ENCODE measurements at regions not wholly inside any gene's neighbourhood (a gene's known extent, or its start where the extent isn't known, plus 50 kb on each side); places are given as distances from the start of the nearest gene placed in this dataset.
"Not testable (repeated sequence)": the region's sequence is repeated elsewhere in the genome, so short reads cannot be mapped to it uniquely, and the experiment has no call there.

DNA sequence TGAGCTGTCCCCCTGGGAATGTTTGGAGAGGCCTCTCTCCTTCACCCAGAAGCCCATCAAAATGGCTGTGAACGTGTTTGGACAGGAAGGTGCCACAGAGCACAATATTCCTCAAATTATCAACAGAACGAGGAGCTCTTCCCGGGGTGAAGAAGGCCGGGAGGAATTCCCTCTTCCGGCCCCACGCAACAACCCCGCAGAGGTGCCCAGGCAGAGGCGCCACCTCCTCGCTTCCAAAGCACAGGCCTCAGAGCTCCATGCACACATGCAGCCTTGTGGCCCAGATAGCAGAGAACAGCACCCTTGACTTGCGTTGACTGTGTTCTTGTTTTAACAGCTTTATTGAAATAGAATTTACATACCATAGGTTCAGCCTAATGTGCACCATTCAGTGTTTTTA is 152.5 kb upstream of the SALL3 start:
- no peaks in the 10 kb centered on the region for H3K36me3 ChIP-seq
- peaks cover 11% of the 10 kb centered on the region for H3K27me3 ChIP-seq
- H3K9me3 ChIP-seq: no peaks in the 10 kb centered on the region
- no peak for DNase-seq
- H3K4me3 ChIP-seq: no peak overlapping the region

- no peak for DNase-seq
- Histone ChIP-seq H3K4me3 (no peak overlapping the region), H3K9me3 (no peaks in the 10 kb centered on the region), H3K36me3 (no peaks in the 10 kb centered on the region), H3K27me3 (peaks cover 7% of the 10 kb centered on the region)
Observed at GRCh38 chr18:78828131-78828530, 151.5 kb upstream of the SALL3 start.

DNA sequence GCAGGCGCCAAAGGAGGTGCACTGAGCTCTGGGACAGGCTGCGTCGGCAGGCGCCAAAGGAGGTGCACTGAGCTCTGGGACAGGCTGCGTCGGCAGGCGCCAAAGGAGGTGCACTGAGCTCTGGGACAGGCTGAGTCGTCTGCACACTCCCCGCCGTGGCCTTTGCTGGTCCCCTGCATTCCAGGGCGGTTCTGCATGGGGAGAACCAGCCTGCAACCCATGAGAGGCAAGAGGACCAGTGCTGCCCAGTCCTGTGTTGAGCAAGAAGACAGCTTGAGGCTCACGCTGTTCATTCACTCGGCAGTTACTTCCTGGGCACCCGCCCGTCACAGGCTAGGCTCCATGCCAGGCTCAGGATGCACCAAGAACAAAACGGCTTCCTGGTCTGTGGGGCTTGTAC is 150.6 kb upstream of the SALL3 start:
- H3K9me3 ChIP-seq, H3K27me3 ChIP-seq: not testable (repeated sequence)

DNA sequence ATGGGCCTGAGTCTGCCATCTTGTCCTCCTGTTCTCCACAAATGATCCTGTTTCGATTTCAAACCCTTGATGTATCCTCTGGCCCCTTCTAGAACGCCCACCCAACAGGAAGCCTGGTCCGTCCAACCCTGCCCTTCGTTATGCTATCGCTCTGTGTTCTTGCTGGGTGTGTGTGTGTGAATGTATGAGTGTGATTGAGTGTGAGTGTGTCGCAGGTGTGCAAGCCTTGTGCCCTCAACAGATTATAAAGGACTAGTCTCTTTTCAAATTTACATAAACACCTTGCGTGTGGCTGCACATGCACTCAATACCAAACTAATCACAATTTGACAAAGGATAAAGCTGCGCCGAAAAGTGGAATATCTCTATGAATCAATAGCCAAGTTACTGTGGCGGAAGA is 149.5 kb upstream of the SALL3 start:
- Histone ChIP-seq H3K27me3 (no peaks in the 10 kb centered on the region), H3K36me3 (no peaks in the 10 kb centered on the region), H3K4me3 (no peak overlapping the region), H3K9me3 (no peaks in the 10 kb centered on the region)
- no peak for DNase-seq

More for the DNA sequence above, 150.6 kb upstream of the SALL3 start:
- H3K4me3 ChIP-seq, H3K36me3 ChIP-seq, DNase-seq: not testable (repeated sequence)

DNA sequence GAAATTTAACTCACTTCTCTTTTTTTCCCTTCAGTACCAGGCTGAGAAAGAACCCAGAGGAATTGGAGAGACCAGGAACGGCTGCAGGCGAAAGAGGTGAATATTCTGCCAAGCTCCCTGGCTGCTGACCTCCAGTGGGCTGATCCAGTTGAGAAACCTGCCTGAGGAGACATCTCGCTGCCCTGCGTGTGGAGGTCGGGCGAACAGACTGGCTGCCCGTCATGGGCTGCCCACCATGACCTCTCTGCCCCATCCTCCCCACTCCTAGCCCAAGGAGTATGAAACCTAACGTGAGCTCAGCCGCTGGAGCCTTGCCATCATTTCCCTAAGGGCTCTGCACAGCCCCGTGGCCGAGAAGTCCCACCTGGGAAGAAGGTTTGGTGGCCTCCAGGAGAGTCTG is 148.8 kb upstream of the SALL3 start:
- DNase-seq: no peak
- Histone ChIP-seq H3K27me3 (no peaks in the 10 kb centered on the region), H3K4me3 (no peak overlapping the region), H3K36me3 (no peaks in the 10 kb centered on the region), H3K9me3 (no peaks in the 10 kb centered on the region)

DNA sequence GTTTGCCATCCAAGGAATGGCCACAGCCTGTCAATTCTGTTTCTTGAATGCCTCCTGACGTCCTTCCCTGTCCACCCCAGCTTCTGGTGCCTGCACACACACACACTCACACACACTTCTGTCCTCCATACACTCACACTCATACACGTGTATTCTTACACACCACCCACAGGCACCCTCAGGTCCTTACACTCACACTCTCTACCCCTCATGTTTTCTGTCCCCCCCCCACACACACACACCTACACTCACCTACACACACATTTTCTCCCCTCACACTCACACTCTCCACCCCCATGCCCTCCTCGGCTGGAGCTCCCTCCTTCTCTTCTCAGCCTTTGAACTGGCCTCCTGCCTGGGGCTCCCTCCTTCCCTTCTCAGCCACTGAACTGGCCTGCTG is 148.0 kb upstream of the SALL3 start:
- Histone ChIP-seq H3K27me3 (no peaks in the 10 kb centered on the region), H3K4me3 (no peak overlapping the region), H3K36me3 (no peaks in the 10 kb centered on the region), H3K9me3 (no peaks in the 10 kb centered on the region)
- no peak for DNase-seq

DNA sequence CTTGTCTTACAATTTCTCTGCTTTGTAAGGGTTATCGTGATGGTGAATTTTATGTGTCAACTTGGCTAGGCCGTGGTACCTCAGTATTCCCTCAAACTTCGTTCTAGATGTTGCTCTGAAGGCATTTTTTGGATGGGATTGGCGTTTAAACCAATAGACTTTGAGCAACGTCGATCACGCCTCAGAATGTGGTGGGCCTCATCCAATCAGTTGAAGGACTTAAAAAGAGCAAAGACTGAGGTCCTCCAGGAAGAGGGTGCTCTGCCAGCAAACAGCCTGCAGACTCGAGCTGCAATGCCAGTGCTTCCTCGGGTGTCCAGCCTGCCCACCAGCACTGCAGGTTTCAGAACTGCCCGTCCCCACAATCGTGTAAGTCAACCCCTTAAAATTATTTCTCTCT is 145.8 kb upstream of the SALL3 start:
- Histone ChIP-seq H3K36me3 (no peaks in the 10 kb centered on the region), H3K4me3 (no peak overlapping the region), H3K27me3 (no peaks in the 10 kb centered on the region), H3K9me3 (no peaks in the 10 kb centered on the region)
- DNase-seq: no peak

GRCh38 chr18:78836838-78837237 is 142.8 kb upstream of the SALL3 start:
- H3K4me3 ChIP-seq: no peak overlapping the region
- H3K36me3 ChIP-seq: no peaks in the 10 kb centered on the region
- H3K27me3 ChIP-seq: no peaks in the 10 kb centered on the region
- H3K9me3 ChIP-seq: no peaks in the 10 kb centered on the region
- no peak for DNase-seq

- Histone ChIP-seq H3K4me3 (no peak overlapping the region), H3K9me3 (no peaks in the 10 kb centered on the region), H3K27me3 (no peaks in the 10 kb centered on the region), H3K36me3 (no peaks in the 10 kb centered on the region)
- no peak for DNase-seq
Observed at GRCh38 chr18:78837754-78838153, 141.9 kb upstream of the SALL3 start.

DNA sequence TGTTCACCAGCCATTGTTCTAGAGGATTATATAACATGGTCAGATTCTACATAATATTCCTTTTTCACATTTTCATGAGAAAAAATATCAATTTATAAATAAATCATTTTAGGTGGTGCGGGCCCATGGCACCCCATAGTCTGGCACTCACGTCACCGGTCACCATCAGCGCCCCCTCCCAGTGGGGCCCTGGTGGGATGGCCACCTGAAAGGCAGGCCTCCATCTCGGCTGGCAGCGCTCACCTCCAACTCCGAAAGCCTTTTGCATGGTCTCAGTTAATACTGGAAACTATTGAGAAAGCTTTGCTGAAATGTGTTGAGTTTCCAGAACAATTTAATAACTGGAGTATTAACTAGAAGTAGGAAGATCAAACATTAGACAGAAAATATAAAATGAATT is 141.4 kb upstream of the SALL3 start:
- no peaks in the 10 kb centered on the region for H3K36me3 ChIP-seq
- no peaks in the 10 kb centered on the region for H3K27me3 ChIP-seq
- H3K9me3 ChIP-seq: no peaks in the 10 kb centered on the region
- no peak overlapping the region for H3K4me3 ChIP-seq
- DNase-seq: no peak

DNA sequence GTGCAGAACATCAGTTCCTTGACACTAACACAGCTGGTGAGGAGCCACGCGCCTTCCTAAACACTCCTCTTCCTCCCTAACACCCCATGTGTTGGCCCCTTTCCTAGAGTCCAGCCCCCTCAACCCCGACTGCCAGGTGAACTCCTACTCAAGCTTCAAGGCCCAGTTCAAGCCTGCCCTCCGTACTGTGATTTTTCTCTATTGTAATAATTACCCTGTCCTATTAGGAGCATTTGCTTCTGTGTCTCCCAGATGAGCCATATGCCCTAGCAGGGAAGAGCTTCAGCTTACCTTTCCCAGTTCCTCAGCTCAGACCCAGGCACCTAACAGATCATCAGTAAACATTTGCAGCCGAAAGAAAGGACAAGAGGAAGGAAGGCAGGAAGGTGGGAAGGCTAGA is 130.6 kb upstream of the SALL3 start:
- Histone ChIP-seq H3K9me3 (no peaks in the 10 kb centered on the region), H3K4me3 (no peak overlapping the region), H3K36me3 (no peaks in the 10 kb centered on the region), H3K27me3 (no peaks in the 10 kb centered on the region)
- DNase-seq: no peak

DNA sequence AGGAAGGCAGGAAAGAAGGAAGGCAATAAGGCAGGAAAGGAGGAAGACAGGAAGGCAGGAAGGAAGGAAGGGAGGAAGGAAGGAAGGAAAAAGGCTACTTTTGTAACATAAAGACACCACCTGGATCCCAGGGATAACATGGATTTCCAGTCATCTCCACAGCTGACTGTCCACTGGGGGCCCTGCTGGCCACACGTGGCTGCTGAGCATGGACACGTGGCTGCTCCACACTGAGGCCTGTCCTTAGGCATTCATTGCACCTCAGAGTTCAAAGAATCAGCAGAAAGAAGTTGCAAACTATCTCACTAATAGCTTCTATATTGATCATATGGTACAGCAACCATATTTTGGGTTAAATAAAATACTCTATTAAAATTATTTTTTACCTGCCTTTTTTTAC is 130.2 kb upstream of the SALL3 start:
- Histone ChIP-seq H3K9me3 (no peaks in the 10 kb centered on the region), H3K27me3 (no peaks in the 10 kb centered on the region), H3K4me3 (no peak overlapping the region), H3K36me3 (no peaks in the 10 kb centered on the region)
- DNase-seq: no peak

DNA sequence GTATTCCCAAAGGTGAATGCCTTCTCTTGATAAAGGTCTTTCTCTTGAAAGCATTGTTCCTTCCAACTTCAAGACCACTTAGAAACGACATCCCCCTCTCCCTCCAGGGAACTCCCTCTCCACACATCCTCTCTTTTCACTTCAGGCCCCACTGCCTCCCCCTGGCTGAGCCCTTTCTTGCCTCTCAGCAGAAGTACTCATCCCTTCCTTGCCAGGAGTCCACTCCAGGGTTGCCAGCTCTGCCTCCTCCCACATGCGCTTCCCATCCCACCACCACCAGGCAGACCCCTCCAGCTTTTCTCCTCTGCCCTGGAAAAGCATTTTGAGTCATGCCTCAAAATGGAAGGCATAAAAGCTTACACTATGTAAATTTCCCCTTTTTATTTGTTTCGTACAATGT is 126.3 kb upstream of the SALL3 start:
- H3K27me3 ChIP-seq: no peaks in the 10 kb centered on the region
- DNase-seq: no peak
- no peak overlapping the region for H3K4me3 ChIP-seq
- H3K36me3 ChIP-seq: no peaks in the 10 kb centered on the region
- no peaks in the 10 kb centered on the region for H3K9me3 ChIP-seq

- Histone ChIP-seq H3K9me3 (no peaks in the 10 kb centered on the region), H3K36me3 (no peaks in the 10 kb centered on the region), H3K27me3 (no peaks in the 10 kb centered on the region), H3K4me3 (no peak overlapping the region)
- no peak for DNase-seq
Observed at GRCh38 chr18:78855188-78855587, 124.4 kb upstream of the SALL3 start.

DNA sequence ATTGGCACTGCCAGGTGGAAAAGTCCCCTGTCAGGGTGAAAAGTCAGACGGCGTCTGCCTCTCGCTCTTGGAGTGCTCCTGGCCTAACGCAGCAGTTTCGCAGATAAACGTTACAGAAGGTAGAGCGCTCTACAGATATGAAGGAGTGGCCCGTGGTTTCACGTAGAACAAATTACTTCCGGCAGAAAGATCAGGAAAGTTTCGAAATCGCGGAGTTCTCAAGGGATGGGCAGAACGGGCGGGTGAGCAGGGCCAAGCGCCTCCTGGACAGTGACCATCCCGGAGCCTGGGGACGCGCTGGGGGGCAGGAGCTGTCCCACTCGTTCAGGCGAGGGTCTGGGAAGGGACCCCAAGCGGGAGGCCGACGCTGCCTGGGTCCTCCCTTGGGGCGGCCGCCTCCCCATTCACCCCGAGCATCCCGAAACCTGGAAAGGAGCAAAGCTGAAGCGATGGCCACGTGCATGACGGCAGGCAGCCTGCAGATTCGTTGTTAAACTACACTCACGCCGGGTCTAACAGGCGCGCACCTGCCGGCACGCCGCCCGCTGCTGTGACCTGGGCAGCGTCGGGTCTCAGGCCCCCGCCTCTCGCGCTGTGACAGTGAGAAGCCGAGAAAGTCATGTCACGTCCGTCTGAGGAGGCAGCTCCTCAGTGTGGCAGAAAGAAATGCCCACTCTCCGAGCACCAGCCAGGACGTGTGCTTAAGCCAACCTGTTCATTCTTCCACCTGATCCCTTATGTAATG is 122.9 kb upstream of the SALL3 start:
- no peak for DNase-seq
- H3K36me3 ChIP-seq: no peaks in the 10 kb centered on the region
- H3K4me3 ChIP-seq: no peak overlapping the region
- no peaks in the 10 kb centered on the region for H3K9me3 ChIP-seq
- no peaks in the 10 kb centered on the region for H3K27me3 ChIP-seq

DNA sequence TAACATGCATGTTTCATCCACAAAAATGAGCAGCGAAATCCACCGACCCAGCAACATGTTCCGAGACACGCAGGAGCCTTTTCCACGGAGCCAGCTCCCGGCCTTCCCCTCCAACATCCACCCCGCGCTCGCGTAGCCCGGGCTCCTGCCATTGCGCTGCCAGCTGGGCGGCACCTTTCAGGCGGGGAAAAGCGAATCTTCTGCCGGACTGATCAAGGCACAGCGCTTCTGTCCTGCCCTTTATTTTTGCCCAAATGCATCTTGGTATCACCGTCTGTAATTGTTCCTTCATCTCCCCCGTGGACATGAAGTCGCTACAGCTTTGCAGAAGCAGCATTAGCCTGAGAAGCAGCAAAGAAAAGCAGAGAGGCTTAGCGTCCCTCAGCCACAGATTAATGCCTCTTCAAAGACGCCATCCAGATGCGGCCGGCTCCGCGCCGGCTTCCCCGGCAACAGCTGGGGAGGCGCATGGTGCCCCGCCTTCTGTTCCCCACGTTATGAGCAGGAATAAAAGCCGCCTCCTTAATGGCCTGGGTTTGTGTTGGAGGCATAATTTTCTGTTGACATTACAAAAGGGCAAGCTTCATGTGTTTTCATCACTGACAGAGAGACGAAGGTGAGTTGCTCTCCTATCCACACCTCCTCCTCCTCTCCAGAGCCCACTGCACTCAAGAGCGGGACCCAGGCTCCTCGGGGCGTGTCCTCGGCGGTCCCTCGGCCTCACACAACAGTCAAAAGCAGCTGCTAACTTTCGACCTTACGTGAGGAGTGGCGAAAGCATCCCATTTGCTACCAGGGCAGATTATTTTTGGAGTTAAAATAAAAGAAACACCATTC is 122.1 kb upstream of the SALL3 start:
- no peaks in the 10 kb centered on the region for H3K9me3 ChIP-seq
- H3K36me3 ChIP-seq: no peaks in the 10 kb centered on the region
- no peaks in the 10 kb centered on the region for H3K27me3 ChIP-seq
- no peak overlapping the region for H3K4me3 ChIP-seq
- no peak for DNase-seq

DNA sequence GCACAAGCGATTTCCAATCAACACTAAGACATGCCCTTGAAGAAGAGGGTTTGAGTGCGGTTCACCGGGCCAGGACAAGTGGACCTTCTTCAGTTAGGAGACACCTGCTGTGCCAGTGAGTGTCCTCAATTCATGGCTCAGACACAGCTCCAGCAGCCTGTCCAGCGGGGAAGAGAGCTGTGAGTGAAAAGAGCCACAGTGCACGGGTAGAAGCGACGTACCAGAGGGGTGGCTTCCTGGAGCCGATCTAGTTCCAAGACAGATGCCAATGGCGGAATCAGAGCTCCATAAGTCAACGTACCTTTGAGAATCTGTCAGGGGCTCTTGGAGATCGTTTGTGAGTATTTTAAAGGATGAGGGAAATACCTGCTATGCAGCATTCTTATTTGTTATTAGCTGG is 119.9 kb upstream of the SALL3 start:
- Histone ChIP-seq H3K4me3 (no peak overlapping the region), H3K36me3 (no peaks in the 10 kb centered on the region), H3K27me3 (no peaks in the 10 kb centered on the region), H3K9me3 (no peaks in the 10 kb centered on the region)
- no peak for DNase-seq

GRCh38 chr18:78860117-78860516 is 119.5 kb upstream of the SALL3 start:
- Histone ChIP-seq H3K9me3 (no peaks in the 10 kb centered on the region), H3K27me3 (no peaks in the 10 kb centered on the region), H3K36me3 (no peaks in the 10 kb centered on the region), H3K4me3 (no peak overlapping the region)
- no peak for DNase-seq
